ENCODE measurements at regions not wholly inside any gene's neighbourhood (a gene's known extent, or its start where the extent isn't known, plus 50 kb on each side); places are given as distances from the start of the nearest gene placed in this dataset.

DNA sequence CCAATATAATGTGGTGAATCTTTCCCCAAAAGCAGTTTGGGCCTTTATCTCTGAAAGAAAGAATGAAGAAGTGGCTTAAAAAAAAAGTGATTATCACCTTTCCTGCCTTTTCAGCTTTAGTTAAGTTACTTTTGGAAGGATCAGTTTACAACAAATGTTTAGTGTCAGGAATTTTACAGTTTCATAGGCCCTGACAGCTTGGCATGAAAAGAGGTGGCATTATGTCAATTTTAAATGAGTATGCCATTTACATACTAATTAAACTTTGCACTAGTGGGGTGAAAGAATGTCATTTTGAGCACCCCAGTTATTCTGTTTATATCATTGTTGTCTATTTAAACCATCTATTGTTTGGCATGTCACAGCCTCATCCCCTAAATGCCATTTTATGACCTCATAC is 763.5 kb upstream of the FANCL start:
- Histone ChIP-seq H3K27me3 (replicated peaks in 1 of 2; ENCODE audit: control insufficient read depth in 2 of 2, insufficient read depth in 2 of 2, low read length in 1 of 2) (no peaks in the 10 kb centered on the region), H3K27ac (ENCODE audit: control insufficient read depth, insufficient read depth) (no peak overlapping the region), H2AFZ (ENCODE audit: control insufficient read depth, low read depth, low read length) (no peak overlapping the region), H3K36me3 (ENCODE audit: control insufficient read depth in 2 of 2, insufficient read depth in 2 of 2, low read length in 1 of 2) (no peaks in the 10 kb centered on the region), H3K9me3 (replicated peaks; ENCODE audit: control insufficient read depth, insufficient read depth, low read length) (no peaks in the 10 kb centered on the region), H3K4me2 (ENCODE audit: control insufficient read depth, insufficient read depth) (no peak overlapping the region), H3K4me1 (ENCODE audit: control insufficient read depth, insufficient read depth, low read length) (no peaks in the 10 kb centered on the region), H3K9ac (ENCODE audit: control insufficient read depth, insufficient read depth, low read length) (no peak overlapping the region), H4K20me1 (ENCODE audit: control insufficient read depth, insufficient read depth) (no peaks in the 10 kb centered on the region), H3K4me3 (no peak overlapping the region), H3K79me2 (ENCODE audit: control insufficient read depth, insufficient read depth, low read length) (no peaks in the 10 kb centered on the region)
- no peak for DNase-seq (ENCODE audit: low read depth, low spot score)
- ChIA-PET RAD21 (ENCODE audit: unreplicated experiment) (no interaction called here), SMC1A (ENCODE audit: uncharacterized antibody, unreplicated experiment) (interaction anchor here (0.6 to 1.1 kb wide), 2 partner anchors 209 to 647 kb away, joined by 3 read pairs; no protein-coding TSS in a partner anchor), POLR2A (no interaction called here), CTCF (interaction anchor here (3.0 kb wide), 1 partner anchor 21 kb away, joined by 12 read pairs; no protein-coding TSS in a partner anchor)
- intact Hi-C loops (cut with micrococcal nuclease; ENCODE audit: unreplicated experiment) = no loop called here
- TF ChIP-seq ZNF24 (IDR thresholded peaks at IDR 0.05) (no peak), NR2F1 (conservative IDR thresholded peaks at IDR 0.05) (no peak), EP300 (IDR thresholded peaks at IDR 0.05; ENCODE audit: borderline replicate concordance in 1 of 2, control insufficient read depth in 1 of 2, low read depth in 2 of 2, low read length in 2 of 2) (no peak), ETV6 (conservative IDR thresholded peaks at IDR 0.05 in 1 of 2, IDR thresholded peaks at IDR 0.05 in 1 of 2; ENCODE audit: borderline replicate concordance in 1 of 2, low read depth in 1 of 2) (no peak), EED (IDR thresholded peaks at IDR 0.05; ENCODE audit: low read depth) (no peak), CHD2 (IDR thresholded peaks at IDR 0.05; ENCODE audit: borderline replicate concordance, low read depth, low read length) (no peak), BRCA1 (IDR thresholded peaks at IDR 0.05; ENCODE audit: low read depth, low read length) (no peak), BACH1 (IDR thresholded peaks at IDR 0.05; ENCODE audit: borderline replicate concordance) (no peak), ASH2L (IDR thresholded peaks at IDR 0.05; ENCODE audit: borderline replicate concordance, low read depth) (no peak), CREB1 (IDR thresholded peaks at IDR 0.05; ENCODE audit: low read depth) (no peak)
- TF ChIP-seq, protein P1, sequence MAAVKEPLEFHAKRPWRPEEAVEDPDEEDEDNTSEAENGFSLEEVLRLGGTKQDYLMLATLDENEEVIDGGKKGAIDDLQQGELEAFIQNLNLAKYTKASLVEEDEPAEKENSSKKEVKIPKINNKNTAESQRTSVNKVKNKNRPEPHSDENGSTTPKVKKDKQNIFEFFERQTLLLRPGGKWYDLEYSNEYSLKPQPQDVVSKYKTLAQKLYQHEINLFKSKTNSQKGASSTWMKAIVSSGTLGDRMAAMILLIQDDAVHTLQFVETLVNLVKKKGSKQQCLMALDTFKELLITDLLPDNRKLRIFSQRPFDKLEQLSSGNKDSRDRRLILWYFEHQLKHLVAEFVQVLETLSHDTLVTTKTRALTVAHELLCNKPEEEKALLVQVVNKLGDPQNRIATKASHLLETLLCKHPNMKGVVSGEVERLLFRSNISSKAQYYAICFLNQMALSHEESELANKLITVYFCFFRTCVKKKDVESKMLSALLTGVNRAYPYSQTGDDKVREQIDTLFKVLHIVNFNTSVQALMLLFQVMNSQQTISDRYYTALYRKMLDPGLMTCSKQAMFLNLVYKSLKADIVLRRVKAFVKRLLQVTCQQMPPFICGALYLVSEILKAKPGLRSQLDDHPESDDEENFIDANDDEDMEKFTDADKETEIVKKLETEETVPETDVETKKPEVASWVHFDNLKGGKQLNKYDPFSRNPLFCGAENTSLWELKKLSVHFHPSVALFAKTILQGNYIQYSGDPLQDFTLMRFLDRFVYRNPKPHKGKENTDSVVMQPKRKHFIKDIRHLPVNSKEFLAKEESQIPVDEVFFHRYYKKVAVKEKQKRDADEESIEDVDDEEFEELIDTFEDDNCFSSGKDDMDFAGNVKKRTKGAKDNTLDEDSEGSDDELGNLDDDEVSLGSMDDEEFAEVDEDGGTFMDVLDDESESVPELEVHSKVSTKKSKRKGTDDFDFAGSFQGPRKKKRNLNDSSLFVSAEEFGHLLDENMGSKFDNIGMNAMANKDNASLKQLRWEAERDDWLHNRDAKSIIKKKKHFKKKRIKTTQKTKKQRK (IDR thresholded peaks at IDR 0.05; ENCODE audit: low read depth, low read length) = no peak
- in situ Hi-C loops (cut with MboI) = no loop called here
- no TSS peak for BruUV-seq (replicated peaks)
- FAIRE-seq = no peak
- no peak for ATAC-seq

All from GM12878 (cell line).